Left ventricle myocardium inferior (tissue), 1 donor: ENCODE measurements at regions not wholly inside any gene's neighbourhood (a gene's known extent, or its start where the extent isn't known, plus 50 kb on each side); places are given as distances from the start of the nearest gene placed in this dataset.

Experiments used
- DNase-seq: peaks from one replicate; pipeline ENCODE4 v3.0.0-alpha.2; 2020
- H3K27ac ChIP-seq: fragments of 200-600 bp; replicated peaks from 2 replicates; pipeline ENCODE4 v1.8.0; 2021
- H3K27me3 ChIP-seq: fragments of 200-600 bp; 2 replicates; pipeline ENCODE4 v1.8.0; 2021; ENCODE audit warnings: low read depth
- H3K36me3 ChIP-seq: fragments of 200-600 bp; 2 replicates; pipeline ENCODE4 v1.8.0; 2021
- H3K4me1 ChIP-seq: fragments of 200-600 bp; 2 replicates; pipeline ENCODE4 v1.8.0; 2021
- H3K4me3 ChIP-seq: fragments of 200-600 bp; 2 replicates; pipeline ENCODE4 v1.8.0; 2021; ENCODE audit warnings: mild to moderate bottlenecking, moderate library complexity
- H3K9me3 ChIP-seq: fragments of 200-600 bp; replicated peaks from 2 replicates; pipeline ENCODE4 v1.8.0; 2021
- CTCF ChIP-seq: fragments of 200-600 bp; IDR thresholded peaks from 2 replicates; pipeline ENCODE4 v1.8.0; 2021; ENCODE audit warnings: antibody characterized with exemption, mild to moderate bottlenecking, borderline replicate concordance
- intact Hi-C: fragments of 100-400 bp; cut with micrococcal nuclease; formaldehyde crosslinking; loops from one replicate; pipeline ENCODE4 v1.11.0; 2022
- donor health status: DM: no; HTN: yes; CAD: no; lungs with severe emphysema.

- Histone ChIP-seq H3K4me1 (no peaks in the 10 kb centered on the region), H3K4me3 (no peak overlapping the region), H3K27me3 (peaks cover 15% of the 10 kb centered on the region), H3K36me3 (no peaks in the 10 kb centered on the region), H3K27ac (no peak overlapping the region), H3K9me3 (no peaks in the 10 kb centered on the region)
- intact Hi-C loops: no loop called here
- DNase-seq: no peak
- no peak for TF ChIP-seq CTCF
Observed at GRCh38 chr2:58655152-58655551, 414.0 kb upstream of the FANCL start.

- no peaks in the 10 kb centered on the region for H3K4me1 ChIP-seq
- DNase-seq: no peak
- TF ChIP-seq CTCF: no peak
- H3K4me3 ChIP-seq: no peak overlapping the region
- no peak overlapping the region for H3K27ac ChIP-seq
- intact Hi-C loops: no loop called here
- peaks cover 15% of the 10 kb centered on the region for H3K27me3 ChIP-seq
- no peaks in the 10 kb centered on the region for H3K36me3 ChIP-seq
- no peaks in the 10 kb centered on the region for H3K9me3 ChIP-seq
Observed at GRCh38 chr2:58651930-58652329, 410.8 kb upstream of the FANCL start.

- TF ChIP-seq CTCF: no peak
- H3K4me3 ChIP-seq: no peak overlapping the region
- no peak for DNase-seq
- peaks cover 15% of the 10 kb centered on the region for H3K27me3 ChIP-seq
- intact Hi-C loops: no loop called here
- H3K4me1 ChIP-seq: no peaks in the 10 kb centered on the region
- H3K36me3 ChIP-seq: no peaks in the 10 kb centered on the region
- no peak overlapping the region for H3K27ac ChIP-seq
- no peaks in the 10 kb centered on the region for H3K9me3 ChIP-seq
Observed at GRCh38 chr2:58650781-58651180, 409.7 kb upstream of the FANCL start.

- DNase-seq: no peak
- no peak for TF ChIP-seq CTCF
- no peaks in the 10 kb centered on the region for H3K36me3 ChIP-seq
- H3K4me3 ChIP-seq: no peak overlapping the region
- no peaks in the 10 kb centered on the region for H3K9me3 ChIP-seq
- H3K27me3 ChIP-seq: peaks cover 15% of the 10 kb centered on the region
- intact Hi-C loops: no loop called here
- H3K4me1 ChIP-seq: no peaks in the 10 kb centered on the region
- H3K27ac ChIP-seq: no peak overlapping the region
Observed at GRCh38 chr2:58649756-58650155, 408.6 kb upstream of the FANCL start.

- Histone ChIP-seq H3K27me3 (no peaks in the 10 kb centered on the region), H3K27ac (no peak overlapping the region), H3K4me3 (no peak overlapping the region), H3K4me1 (no peaks in the 10 kb centered on the region), H3K9me3 (no peaks in the 10 kb centered on the region), H3K36me3 (no peaks in the 10 kb centered on the region)
- TF ChIP-seq CTCF: no peak
- intact Hi-C loops: no loop called here
- no peak for DNase-seq
Observed at GRCh38 chr2:58645017-58645416, 403.9 kb upstream of the FANCL start.

GRCh38 chr2:58644451-58644850, 403.3 kb upstream of the FANCL start:
- intact Hi-C loops: no loop called here
- no peak for TF ChIP-seq CTCF

More at GRCh38 chr2:58644451-58644850, 403.3 kb upstream of the FANCL start:
- Histone ChIP-seq H3K9me3 (no peaks in the 10 kb centered on the region), H3K27me3 (no peaks in the 10 kb centered on the region), H3K27ac (no peak overlapping the region), H3K36me3 (no peaks in the 10 kb centered on the region), H3K4me3 (no peak overlapping the region), H3K4me1 (no peaks in the 10 kb centered on the region)
- no peak for DNase-seq
